ENCODE measurements at regions not wholly inside any gene's neighbourhood (a gene's known extent, or its start where the extent isn't known, plus 50 kb on each side); places are given as distances from the start of the nearest gene placed in this dataset.

- TF ChIP-seq ZBTB43 (CRISPR knock-in tag; IDR thresholded peaks at IDR 0.05), result peak; percentile 78; the same call in 1 of the 2 replicates
- TF ChIP-seq NCOA1 (IDR thresholded peaks at IDR 0.05; ENCODE audit: low read depth), result 0 out of 2 replicates have a peak, but pooled peaks have one; percentile 23
- no peak for TF ChIP-seq PREB (CRISPR knock-in tag; IDR thresholded peaks at IDR 0.05)
- TF ChIP-seq CTCFL (IDR thresholded peaks at IDR 0.05; ENCODE audit: borderline replicate concordance, insufficient read depth, low read depth, low read length, poor library complexity, severe bottlenecking), result peak; percentile 95
- TF ChIP-seq MTF1 (CRISPR knock-in tag; IDR thresholded peaks at IDR 0.05; ENCODE audit: borderline replicate concordance), result 0 out of 2 replicates have a peak, but pooled peaks have one; percentile 53
- 0 out of 2 replicates have a peak, but pooled peaks have one; percentile 64 for TF ChIP-seq TCF15 (CRISPR knock-in tag; IDR thresholded peaks at IDR 0.05)
- TF ChIP-seq STAT5A (IDR thresholded peaks at IDR 0.05; ENCODE audit: borderline replicate concordance, low read length), result no peak
- TF ChIP-seq ZNF121 (CRISPR knock-in tag; conservative IDR thresholded peaks at IDR 0.05), result no peak
- TF ChIP-seq GABPB2 (CRISPR knock-in tag; conservative IDR thresholded peaks at IDR 0.05), result 0 out of 2 replicates have a peak, but pooled peaks have one; percentile 17
- TF ChIP-seq FOXP4 (CRISPR knock-in tag; IDR thresholded peaks at IDR 0.05; ENCODE audit: borderline replicate concordance), result peak; percentile 48; the same call in 1 of the 2 replicates
- TF ChIP-seq ZNF445 (CRISPR knock-in tag; IDR thresholded peaks at IDR 0.05; ENCODE audit: low read depth), result no peak
- no peak for TF ChIP-seq CREB3 (tag; conservative IDR thresholded peaks at IDR 0.05; ENCODE audit: low read depth)
- TF ChIP-seq ZNF274 (IDR thresholded peaks at IDR 0.05; ENCODE audit: borderline replicate concordance, low read depth, low read length), result no peak; the same call in 1 of the 2 replicates
- TF ChIP-seq BDP1 (IDR thresholded peaks at IDR 0.05; ENCODE audit: insufficient read depth, insufficient read length), result no peak
- peak; percentile 52; the same call in 1 of the 2 replicates for TF ChIP-seq GABPA (tag; conservative IDR thresholded peaks at IDR 0.05; ENCODE audit: low read depth)
- peak in 1 of 2 experiments; percentile 60; a peak in 2 of 4 replicates for TF ChIP-seq TRIM24 (IDR thresholded peaks at IDR 0.05)
- TF ChIP-seq COPS2 (conservative IDR thresholded peaks at IDR 0.05), result no peak
- TF ChIP-seq CGGBP1 (CRISPR knock-in tag; IDR thresholded peaks at IDR 0.05), result peak; percentile 80; the same call in 1 of the 2 replicates
Observed at GRCh38 chr1:244970744-244971551, 106.6 kb upstream of the HNRNPU start (continued).

Measured in K562 (cell line).